Endothelial cell (in vitro differentiated cells): ENCODE measurements at regions not wholly inside any gene's neighbourhood (a gene's known extent, or its start where the extent isn't known, plus 50 kb on each side); places are given as distances from the start of the nearest gene placed in this dataset.

Experiments used
- DNase-seq: peaks from one replicate; pipeline ENCODE4 v3.0.0; 2021; ENCODE audit warnings: low spot score
- H3K27ac Mint-ChIP-seq: one replicate; pipeline ENCODE4 v1.8.0; 2021; ENCODE audit warnings: mixed read lengths, inconsistent platforms; ENCODE audit not compliant: unreplicated experiment
- H3K27me3 Mint-ChIP-seq: one replicate; pipeline ENCODE4 v1.8.0; 2021; ENCODE audit warnings: mild to moderate bottlenecking, moderate library complexity, mixed read lengths, inconsistent platforms; ENCODE audit not compliant: unreplicated experiment
- H3K36me3 Mint-ChIP-seq: one replicate; pipeline ENCODE4 v1.8.0; 2021; ENCODE audit warnings: mild to moderate bottlenecking, low read depth, mixed read lengths, inconsistent platforms; ENCODE audit not compliant: unreplicated experiment
- H3K4me1 Mint-ChIP-seq: one replicate; pipeline ENCODE4 v1.8.0; 2021; ENCODE audit warnings: mild to moderate bottlenecking, mixed read lengths, inconsistent platforms; ENCODE audit not compliant: unreplicated experiment
- H3K4me3 Mint-ChIP-seq: one replicate; pipeline ENCODE4 v1.8.0; 2021; ENCODE audit warnings: mild to moderate bottlenecking, mixed read lengths, inconsistent platforms; ENCODE audit not compliant: unreplicated experiment
- H3K9me3 Mint-ChIP-seq: one replicate; pipeline ENCODE4 v1.8.0; 2021; ENCODE audit warnings: mixed read lengths, inconsistent platforms; ENCODE audit not compliant: unreplicated experiment
- CTCF ChIP-seq: fragments of 200-600 bp; sonication (generic); IDR thresholded peaks from one replicate; pipeline ENCODE4 v1.5.0; 2021; ENCODE audit warnings: antibody characterized with exemption; ENCODE audit not compliant: unreplicated experiment

GRCh38 chr11:17138562-17138961, 61.1 kb upstream of the RPS13 start:
- peaks cover 15% of the 10 kb centered on the region for H3K36me3 Mint-ChIP-seq
- no peak overlapping the region for H3K4me3 Mint-ChIP-seq
- no peaks in the 10 kb centered on the region for H3K9me3 Mint-ChIP-seq
- no peaks in the 10 kb centered on the region for H3K27me3 Mint-ChIP-seq
- no peak overlapping the region for H3K27ac Mint-ChIP-seq
- no peak for DNase-seq
- peaks cover 34% of the 10 kb centered on the region for H3K4me1 Mint-ChIP-seq
- TF ChIP-seq CTCF: no peak

DNA sequence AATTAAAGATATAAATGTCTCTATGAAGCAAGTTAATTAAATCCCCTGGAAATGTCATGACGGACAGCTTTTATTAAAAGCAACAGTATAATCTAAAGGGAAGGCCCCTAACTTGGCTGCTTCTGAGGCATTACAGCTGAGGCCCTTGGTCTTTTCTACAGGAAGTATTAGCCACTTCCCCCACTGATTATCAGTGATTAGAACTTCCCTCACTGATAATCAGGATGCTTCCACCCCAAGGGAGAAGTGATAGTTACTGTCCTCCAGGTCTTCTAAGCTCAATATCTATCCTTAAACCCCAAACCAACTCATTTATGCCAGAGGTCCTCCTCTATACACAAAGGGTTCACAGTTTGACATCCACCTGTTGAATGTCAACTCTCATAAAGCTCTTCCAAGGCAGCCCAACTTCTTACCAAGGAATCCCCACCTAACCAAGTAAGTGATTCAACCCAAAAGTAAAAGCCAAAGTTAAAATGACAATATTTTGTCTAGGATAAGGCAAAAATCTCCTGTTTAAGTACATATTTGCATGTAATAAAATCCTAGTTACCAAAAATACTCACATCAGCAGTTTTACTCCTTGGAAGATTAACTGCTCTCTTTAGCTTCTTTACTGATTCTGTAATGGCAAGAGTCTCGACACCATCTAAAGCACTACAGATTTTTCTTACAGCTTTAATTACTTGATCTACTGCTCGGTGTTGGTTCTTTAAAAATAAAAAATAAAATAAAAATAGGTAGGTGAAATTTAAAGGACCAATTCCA, 58.6 kb upstream of the RPS13 start:
- peaks cover 34% of the 10 kb centered on the region for H3K4me1 Mint-ChIP-seq
- TF ChIP-seq CTCF: no peak
- no peak for DNase-seq
- H3K27me3 Mint-ChIP-seq: peaks cover 2% of the 10 kb centered on the region
- H3K4me3 Mint-ChIP-seq: no peak overlapping the region
- H3K27ac Mint-ChIP-seq: no peak overlapping the region
- peaks cover 23% of the 10 kb centered on the region for H3K36me3 Mint-ChIP-seq
- H3K9me3 Mint-ChIP-seq: no peaks in the 10 kb centered on the region

DNA sequence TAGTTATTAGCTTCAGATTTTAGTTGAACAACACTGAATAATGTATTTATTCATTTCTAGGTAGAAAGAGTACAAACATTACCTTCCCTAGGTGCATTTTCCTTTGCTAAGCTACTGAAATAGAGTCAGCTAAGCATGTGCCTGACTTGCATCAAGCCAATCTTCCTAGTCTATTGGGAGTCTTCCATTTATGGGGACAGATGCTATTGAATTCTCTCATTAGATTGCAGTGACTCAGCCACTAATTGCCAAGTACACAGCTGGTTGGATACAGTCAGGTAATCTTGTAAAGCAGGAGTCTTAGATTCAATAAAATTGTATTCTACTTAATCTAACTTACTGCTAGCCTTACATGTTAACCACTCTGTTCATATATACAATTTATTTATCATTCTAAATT, 55.2 kb upstream of the RPS13 start:
- peaks cover 3% of the 10 kb centered on the region for H3K27me3 Mint-ChIP-seq
- TF ChIP-seq CTCF: no peak
- H3K4me1 Mint-ChIP-seq: peaks cover 20% of the 10 kb centered on the region
- no peaks in the 10 kb centered on the region for H3K9me3 Mint-ChIP-seq
- no peak overlapping the region for H3K27ac Mint-ChIP-seq
- H3K36me3 Mint-ChIP-seq: peaks cover 13% of the 10 kb centered on the region
- H3K4me3 Mint-ChIP-seq: no peak overlapping the region
- no peak for DNase-seq

GRCh38 chr11:17129003-17129402, 51.5 kb upstream of the RPS13 start:
- no peak for TF ChIP-seq CTCF
- Mint-ChIP-seq H3K4me1 (no peaks in the 10 kb centered on the region), H3K27ac (no peak overlapping the region), H3K9me3 (no peaks in the 10 kb centered on the region), H3K27me3 (peaks cover 3% of the 10 kb centered on the region), H3K36me3 (peaks cover 8% of the 10 kb centered on the region), H3K4me3 (no peak overlapping the region)
- DNase-seq: no peak
